Neural crest cell (in vitro differentiated cells): ENCODE measurements at regions not wholly inside any gene's neighbourhood (a gene's known extent, or its start where the extent isn't known, plus 50 kb on each side); places are given as distances from the start of the nearest gene placed in this dataset.

Source experiments
- DNase-seq: peaks from one replicate; pipeline ENCODE4 v3.0.0; 2021; ENCODE audit warnings: low read depth, mixed read lengths, low spot score
- H3K27ac Mint-ChIP-seq: one replicate; pipeline ENCODE4 v1.8.0; 2021; ENCODE audit warnings: mild to moderate bottlenecking, mixed read lengths; ENCODE audit not compliant: unreplicated experiment
- H3K27me3 Mint-ChIP-seq: 2 replicates; pipeline ENCODE4 v1.8.0; 2021; ENCODE audit warnings: low read depth, mild to moderate bottlenecking, mixed read lengths
- H3K36me3 Mint-ChIP-seq: 2 replicates; pipeline ENCODE4 v1.8.0; 2021; ENCODE audit warnings: low read depth, mild to moderate bottlenecking, mixed read lengths
- H3K4me1 Mint-ChIP-seq: 2 replicates; pipeline ENCODE4 v1.8.0; 2021; ENCODE audit warnings: mixed read lengths
- H3K4me3 Mint-ChIP-seq: one replicate; pipeline ENCODE4 v1.8.0; 2021; ENCODE audit warnings: mild to moderate bottlenecking, mixed read lengths
- H3K9me3 Mint-ChIP-seq: 2 replicates; pipeline ENCODE4 v1.8.0; 2021; ENCODE audit warnings: mixed read lengths
- TF ChIP-seq, protein P1 (sequence below): fragments of 200-600 bp; sonication (generic); conservative IDR thresholded peaks from 2 replicates; pipeline ENCODE4 v1.5.0; 2021; ENCODE audit warnings: antibody characterized with exemption, mild to moderate bottlenecking

GRCh38 chr12:107415071-107415470 lies 270.5 kb upstream of the PWP1 start:
- no peaks in the 10 kb centered on the region for H3K4me1 Mint-ChIP-seq
- no peaks in the 10 kb centered on the region for H3K36me3 Mint-ChIP-seq
- no peak overlapping the region for H3K27ac Mint-ChIP-seq
- TF ChIP-seq, protein P1, sequence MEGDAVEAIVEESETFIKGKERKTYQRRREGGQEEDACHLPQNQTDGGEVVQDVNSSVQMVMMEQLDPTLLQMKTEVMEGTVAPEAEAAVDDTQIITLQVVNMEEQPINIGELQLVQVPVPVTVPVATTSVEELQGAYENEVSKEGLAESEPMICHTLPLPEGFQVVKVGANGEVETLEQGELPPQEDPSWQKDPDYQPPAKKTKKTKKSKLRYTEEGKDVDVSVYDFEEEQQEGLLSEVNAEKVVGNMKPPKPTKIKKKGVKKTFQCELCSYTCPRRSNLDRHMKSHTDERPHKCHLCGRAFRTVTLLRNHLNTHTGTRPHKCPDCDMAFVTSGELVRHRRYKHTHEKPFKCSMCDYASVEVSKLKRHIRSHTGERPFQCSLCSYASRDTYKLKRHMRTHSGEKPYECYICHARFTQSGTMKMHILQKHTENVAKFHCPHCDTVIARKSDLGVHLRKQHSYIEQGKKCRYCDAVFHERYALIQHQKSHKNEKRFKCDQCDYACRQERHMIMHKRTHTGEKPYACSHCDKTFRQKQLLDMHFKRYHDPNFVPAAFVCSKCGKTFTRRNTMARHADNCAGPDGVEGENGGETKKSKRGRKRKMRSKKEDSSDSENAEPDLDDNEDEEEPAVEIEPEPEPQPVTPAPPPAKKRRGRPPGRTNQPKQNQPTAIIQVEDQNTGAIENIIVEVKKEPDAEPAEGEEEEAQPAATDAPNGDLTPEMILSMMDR, result no peak
- DNase-seq, result no peak
- no peak overlapping the region for H3K4me3 Mint-ChIP-seq
- peaks cover 5% of the 10 kb centered on the region for H3K9me3 Mint-ChIP-seq
- peaks cover 6% of the 10 kb centered on the region for H3K27me3 Mint-ChIP-seq

DNA sequence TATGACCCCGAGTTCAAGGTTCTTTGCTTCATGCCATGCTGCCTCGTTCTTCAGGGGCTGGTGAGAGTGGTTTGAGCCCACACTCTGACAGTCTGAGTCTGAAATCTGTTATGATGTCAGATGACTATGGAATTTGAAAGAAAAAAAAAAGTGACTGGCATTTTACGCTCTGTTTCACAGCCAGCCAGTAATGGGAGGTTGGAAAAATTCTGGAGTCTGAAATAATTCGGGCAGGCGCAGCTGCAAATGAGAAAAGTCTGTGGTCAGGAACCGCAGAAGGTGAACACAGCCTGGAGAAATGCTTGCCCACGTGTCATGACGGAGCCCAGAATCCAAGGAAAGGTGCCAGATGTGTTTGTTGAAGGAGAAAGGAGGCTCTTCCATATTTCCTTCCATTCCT lies 269.8 kb upstream of the PWP1 start:
- H3K36me3 Mint-ChIP-seq, result no peaks in the 10 kb centered on the region
- H3K4me1 Mint-ChIP-seq, result no peaks in the 10 kb centered on the region
- DNase-seq, result no peak
- TF ChIP-seq, protein P1, result no peak
- H3K9me3 Mint-ChIP-seq, result peaks cover 6% of the 10 kb centered on the region
- H3K27ac Mint-ChIP-seq, result no peak overlapping the region
- H3K4me3 Mint-ChIP-seq, result no peak overlapping the region
- peaks cover 7% of the 10 kb centered on the region for H3K27me3 Mint-ChIP-seq

- DNase-seq, result no peak
- H3K4me3 Mint-ChIP-seq, result no peak overlapping the region
- H3K27me3 Mint-ChIP-seq, result peaks cover 7% of the 10 kb centered on the region
- no peaks in the 10 kb centered on the region for H3K4me1 Mint-ChIP-seq
- TF ChIP-seq, protein P1, result no peak
- no peaks in the 10 kb centered on the region for H3K36me3 Mint-ChIP-seq
- H3K27ac Mint-ChIP-seq, result no peak overlapping the region
- H3K9me3 Mint-ChIP-seq, result peaks cover 7% of the 10 kb centered on the region
These were observed 268.6 kb upstream of the PWP1 start for GRCh38 chr12:107417004-107417403.

- peaks cover 7% of the 10 kb centered on the region for H3K27me3 Mint-ChIP-seq
- peaks cover 7% of the 10 kb centered on the region for H3K9me3 Mint-ChIP-seq
- H3K4me3 Mint-ChIP-seq, result no peak overlapping the region
- H3K36me3 Mint-ChIP-seq, result no peaks in the 10 kb centered on the region
- TF ChIP-seq, protein P1, result no peak
- H3K4me1 Mint-ChIP-seq, result no peaks in the 10 kb centered on the region
- no peak overlapping the region for H3K27ac Mint-ChIP-seq
- no peak for DNase-seq
These were observed 266.6 kb upstream of the PWP1 start for GRCh38 chr12:107418981-107419380.

- Mint-ChIP-seq H3K4me1 (no peaks in the 10 kb centered on the region), H3K27ac (no peak overlapping the region), H3K9me3 (peaks cover 11% of the 10 kb centered on the region), H3K4me3 (no peak overlapping the region), H3K27me3 (peaks cover 2% of the 10 kb centered on the region), H3K36me3 (no peaks in the 10 kb centered on the region)
- TF ChIP-seq, protein P1, result no peak
- no peak for DNase-seq
These were observed 262.1 kb upstream of the PWP1 start for GRCh38 chr12:107423531-107423930.
